DMS153 treated with DMSO at 0.1 percent for 48 hours (cell line): ENCODE measurements at regions not wholly inside any gene's neighbourhood (a gene's known extent, or its start where the extent isn't known, plus 50 kb on each side); places are given as distances from the start of the nearest gene placed in this dataset.
"Not testable (repeated sequence)": the region's sequence is repeated elsewhere in the genome, so short reads cannot be mapped to it uniquely, and the experiment has no call there.

Experiments
- DNase-seq: peaks from one replicate; lab custom pipeline; 2025; ENCODE audit not compliant: unreplicated experiment; lab: John Stamatoyannopoulos, UW

DNA sequence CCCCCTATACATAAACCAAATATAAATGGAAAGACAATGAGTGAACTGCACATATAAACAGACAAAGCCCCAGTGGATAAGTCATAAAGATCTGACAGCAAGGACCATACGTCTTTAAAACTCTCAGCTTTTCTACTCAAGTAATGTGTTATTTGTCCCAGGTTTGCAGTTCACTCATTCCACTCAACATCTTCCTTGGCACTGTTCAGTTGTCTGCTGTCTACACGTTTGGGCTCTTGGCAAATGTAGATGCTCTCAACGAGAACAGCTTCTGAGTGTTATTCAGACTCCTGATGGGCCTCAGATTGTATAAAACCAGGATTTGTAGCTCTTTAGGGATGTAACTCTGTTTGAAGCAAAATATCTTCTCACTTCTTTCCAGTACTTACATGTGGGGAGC lies 198.2 kb upstream of the SEMA6A start:
- no peak for DNase-seq

GRCh38 chr5:116772152-116772501 lies 197.5 kb upstream of the SEMA6A start:
- DNase-seq, result no peak

- no peak for DNase-seq
Observed at GRCh38 chr5:116771466-116772151, 197.0 kb upstream of the SEMA6A start.

DNA sequence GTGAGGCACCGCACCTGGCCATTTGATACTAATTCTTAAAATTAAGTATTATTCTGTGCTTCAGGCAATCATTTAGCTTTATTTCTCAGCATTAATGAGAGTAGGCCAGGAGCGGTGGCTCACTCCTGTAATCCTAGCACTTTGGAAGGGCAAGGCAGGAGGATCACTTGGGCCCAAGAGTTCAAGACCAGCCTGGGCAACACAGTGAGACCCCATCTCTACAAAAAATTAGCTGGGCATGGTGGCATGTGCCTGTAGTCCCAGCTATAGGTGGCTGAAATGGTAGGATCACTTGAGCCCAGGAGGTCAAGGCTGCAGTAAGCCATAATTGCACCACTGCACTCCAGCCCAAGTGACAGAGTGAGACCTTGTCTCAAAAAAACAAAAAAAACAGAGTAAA lies 195.3 kb upstream of the SEMA6A start:
- DNase-seq, result not testable (repeated sequence)

- DNase-seq, result no peak
Observed at GRCh38 chr5:116769470-116769869, 194.8 kb upstream of the SEMA6A start.

- no peak for DNase-seq
Observed at GRCh38 chr5:116766470-116766947, 191.9 kb upstream of the SEMA6A start.

GRCh38 chr5:116765441-116765840 lies 190.8 kb upstream of the SEMA6A start:
- DNase-seq, result no peak

DNA sequence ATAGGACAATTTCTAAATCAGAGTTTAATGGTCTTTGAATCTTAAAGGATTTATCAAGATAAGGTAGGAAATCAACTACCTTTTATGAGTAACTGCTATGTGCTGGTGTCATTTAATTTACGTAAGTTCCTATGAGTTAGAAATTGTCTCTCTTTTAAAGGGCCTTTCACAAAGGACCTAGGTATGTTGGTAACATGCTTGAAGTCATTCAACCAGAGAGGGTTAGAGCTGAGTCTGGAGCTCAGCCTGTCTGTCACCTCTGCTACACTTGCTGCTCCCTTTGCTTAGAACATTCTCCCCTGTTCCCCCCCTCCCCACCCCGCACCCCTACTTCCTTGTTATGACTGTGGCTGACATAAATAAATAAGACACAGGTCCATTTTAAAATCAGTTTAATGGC lies 190.3 kb upstream of the SEMA6A start:
- no peak for DNase-seq

DNA sequence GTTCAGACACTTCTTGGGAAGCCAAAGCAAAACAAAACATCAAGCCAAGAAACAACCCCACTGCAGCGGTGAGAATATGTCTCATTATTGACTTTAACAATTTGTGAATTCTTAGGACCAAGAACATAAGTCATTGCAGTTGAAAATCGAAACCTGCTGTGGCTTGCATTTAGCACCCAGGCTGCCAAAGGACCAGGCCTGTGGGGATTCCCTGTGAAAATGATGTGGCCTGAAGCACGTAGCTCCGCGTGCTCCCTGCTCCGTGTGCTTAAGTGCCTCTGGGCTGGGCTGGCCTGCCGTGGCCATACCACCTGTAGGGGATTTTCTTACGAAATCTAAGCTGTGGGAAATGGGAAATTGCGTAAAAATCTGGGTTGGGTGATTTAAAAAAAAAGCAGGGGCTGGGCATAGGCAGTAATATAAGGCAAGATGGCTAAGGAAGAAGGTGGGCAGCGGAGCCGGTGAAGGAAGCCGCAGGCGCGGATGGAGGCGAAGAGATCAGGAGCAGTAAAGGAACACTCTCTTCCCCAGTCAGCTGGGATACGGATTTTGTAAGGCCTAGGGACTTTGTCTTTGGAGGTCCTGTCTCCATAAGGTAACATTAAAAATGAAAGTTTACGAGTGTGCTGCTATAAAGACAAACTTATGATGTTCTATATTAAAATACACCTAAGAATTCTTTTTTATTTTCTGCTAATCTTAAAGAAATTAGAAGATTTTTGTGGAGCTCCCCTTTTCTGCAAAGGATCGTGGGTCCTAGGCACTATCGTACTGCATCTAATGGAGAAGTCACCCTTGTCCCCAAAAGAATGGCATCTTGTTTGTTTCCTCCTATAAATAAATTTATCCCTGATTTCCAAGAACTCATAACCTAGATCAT lies 189.6 kb upstream of the SEMA6A start:
- no peak for DNase-seq

DNA sequence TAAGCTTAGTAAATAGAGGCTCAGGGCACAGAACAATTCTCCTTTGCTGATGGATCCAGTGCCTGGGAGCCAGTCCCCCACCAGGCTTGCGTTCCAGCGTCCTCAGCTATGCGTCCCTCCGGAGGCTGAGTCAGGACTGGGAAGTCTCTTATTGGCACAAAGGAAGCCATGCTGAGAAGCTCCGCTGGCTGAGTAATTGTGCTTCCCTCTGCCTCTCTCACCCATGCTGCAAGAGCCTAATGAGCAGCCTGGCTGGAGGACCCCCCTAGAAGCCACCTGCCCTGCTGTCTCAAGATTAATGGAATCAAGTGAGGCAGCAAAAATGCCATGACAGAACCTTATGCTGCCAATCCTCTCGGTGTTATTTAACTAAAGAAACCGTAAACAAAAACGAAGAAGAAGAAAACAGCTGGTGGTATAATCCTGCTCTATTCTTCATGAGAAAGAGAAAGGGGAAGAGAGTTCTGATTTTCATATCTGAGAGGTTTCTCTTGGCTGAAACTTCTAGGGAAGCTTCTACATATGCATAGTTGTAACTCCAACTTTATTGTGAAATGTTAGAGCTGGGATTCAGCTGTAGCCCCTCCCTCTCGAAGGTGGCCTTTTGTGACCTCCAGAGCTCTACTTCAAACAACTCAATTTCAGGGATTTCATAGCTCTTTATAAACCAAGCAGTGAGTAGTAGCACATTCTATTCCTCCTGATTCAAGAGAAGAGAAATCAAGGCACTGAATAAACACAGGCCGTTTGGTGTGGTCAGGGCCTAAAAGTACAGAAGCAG lies 185.4 kb upstream of the SEMA6A start:
- DNase-seq, result no peak

DNA sequence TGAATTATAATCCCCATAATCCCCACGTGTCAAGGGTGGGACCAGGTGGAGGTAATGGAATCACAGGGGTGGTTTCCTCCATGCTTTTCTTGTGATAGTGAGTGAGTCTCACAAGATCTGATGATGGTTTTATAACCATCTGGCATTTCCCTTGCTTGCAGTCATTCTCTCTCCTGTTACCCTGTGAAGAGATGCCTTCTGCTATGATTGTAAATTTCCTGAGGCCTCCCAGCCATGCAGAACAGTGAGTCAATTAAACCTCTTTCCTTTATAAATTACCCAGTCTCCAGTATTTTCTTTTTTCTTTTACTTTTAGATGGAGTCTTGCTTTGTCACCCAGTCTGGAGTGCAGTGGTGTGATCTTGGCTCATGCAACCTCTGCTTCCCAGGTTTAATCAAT lies 182.7 kb upstream of the SEMA6A start:
- DNase-seq, result no peak

- no peak for DNase-seq
Observed at GRCh38 chr5:116756531-116756930, 181.9 kb upstream of the SEMA6A start.

DNA sequence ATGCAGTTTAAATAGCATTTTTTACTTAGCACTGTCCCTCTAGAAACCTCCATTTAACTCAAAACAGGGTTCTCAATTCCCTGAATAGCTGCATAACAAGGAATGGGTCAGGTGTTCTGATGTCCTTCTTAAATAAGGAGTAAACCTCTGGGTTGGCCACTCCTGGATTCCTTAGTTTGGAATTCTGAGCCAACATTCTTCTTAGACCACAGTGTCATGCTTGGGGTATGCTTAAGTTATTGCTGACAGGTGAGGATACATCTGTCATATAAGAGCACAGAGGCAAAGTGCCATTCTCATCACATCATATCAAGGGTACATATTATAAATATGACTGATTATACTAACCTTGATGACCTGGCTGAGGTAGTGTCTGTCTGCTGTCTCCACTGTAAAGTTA lies 179.9 kb upstream of the SEMA6A start:
- no peak for DNase-seq

DNA sequence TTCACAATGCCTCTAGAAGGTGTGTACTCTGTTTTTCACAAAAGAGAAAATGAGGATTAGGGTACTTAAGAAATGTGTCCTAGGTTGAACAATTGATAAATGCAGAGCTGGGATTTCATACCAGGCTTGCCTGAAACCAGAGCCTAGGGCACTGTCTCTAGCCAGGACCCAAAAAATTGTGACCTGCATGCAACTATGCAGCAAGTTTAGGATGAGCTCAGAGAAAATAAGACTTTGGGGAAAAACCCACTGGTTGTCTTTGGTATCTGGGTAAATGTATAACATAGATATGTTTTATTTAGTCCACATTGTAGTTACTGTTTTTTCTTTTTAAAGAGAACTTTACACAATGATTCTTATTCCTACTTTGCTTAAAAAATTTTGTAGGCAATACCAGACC lies 177.1 kb upstream of the SEMA6A start:
- DNase-seq, result no peak

DNA sequence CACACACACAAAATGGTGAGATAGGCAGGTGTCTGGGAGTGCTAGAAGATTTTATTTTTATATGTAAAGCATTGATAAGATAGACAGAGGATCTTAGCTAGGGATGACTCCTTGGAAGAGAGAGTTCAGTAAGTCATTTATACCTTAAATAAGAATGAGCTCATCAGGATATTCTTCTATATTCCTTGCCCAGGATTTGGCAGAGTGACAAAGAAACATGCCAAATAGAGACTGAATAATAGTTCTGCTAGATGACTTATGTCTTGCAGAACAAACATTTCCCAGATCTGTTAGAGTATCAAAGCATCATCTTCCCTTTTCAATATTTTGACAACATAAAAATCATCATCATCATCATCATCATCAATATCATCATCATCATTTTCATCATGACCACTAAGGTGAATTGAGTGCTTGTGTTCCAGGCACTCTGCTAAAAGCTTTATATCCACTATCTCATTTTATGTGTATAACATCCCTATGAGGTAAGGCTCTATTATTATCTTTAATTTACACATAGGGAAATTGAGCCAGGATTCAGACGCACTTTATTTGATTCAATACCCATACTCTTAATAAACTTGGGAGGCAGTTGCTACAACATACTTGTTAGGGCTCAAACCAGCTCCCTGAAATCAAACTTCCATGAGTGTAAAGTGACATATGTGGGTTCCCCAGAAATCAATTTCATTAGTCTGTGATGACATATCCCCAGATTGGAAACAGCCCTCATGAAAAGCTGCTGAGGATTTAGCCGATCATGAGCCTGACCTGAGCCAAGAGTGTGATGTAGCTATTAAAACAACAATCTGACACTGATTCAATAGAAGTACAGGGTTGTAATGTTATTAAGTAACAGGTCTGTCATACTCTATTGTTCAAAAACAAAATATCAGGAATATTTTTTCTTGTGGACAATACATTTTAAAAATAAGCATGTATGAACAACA lies 176.3 kb upstream of the SEMA6A start:
- DNase-seq, result no peak

GRCh38 chr5:116747881-116748280 lies 173.3 kb upstream of the SEMA6A start:
- DNase-seq, result no peak

DNA sequence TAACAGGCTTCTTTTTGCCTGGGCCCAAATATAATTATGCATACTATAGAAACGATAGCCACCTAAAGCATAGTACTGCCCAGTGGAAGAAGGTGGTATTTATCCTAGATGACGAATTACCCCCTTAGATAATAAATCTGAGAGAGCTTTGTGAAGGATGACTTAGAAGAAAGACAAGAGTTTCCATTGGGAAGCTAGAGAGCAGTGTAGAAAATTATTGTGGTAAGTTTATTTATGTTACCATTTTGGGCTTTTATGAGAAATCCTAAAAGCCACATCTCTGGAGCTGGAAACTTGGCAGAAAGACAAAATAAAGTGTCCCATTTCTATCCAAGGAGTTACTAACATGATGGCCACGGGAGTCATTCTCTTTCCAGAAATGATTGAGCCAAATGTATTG lies 172.0 kb upstream of the SEMA6A start:
- DNase-seq, result no peak

DNA sequence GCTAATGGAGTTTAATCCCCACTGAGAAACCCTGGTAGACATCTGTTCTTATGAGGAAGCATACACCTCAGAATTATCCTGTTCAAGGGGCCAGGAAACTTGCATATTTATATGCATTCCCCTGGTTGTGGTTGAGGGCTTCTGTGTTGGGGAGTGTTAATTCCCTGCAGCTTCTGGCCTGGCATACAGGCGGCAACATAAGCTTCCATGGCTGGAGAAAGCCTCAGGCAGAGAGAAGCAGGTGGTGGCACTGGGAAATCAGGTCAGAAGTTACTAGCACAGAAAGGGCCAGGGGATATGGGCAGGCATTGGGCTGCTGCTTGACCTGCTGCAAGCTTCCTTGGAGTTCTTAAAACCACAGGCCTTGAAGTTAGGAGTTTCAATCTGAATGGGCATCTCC lies 166.1 kb upstream of the SEMA6A start:
- no peak for DNase-seq

- DNase-seq, result no peak
Observed at GRCh38 chr5:116739571-116739970, 164.9 kb upstream of the SEMA6A start.

DNA sequence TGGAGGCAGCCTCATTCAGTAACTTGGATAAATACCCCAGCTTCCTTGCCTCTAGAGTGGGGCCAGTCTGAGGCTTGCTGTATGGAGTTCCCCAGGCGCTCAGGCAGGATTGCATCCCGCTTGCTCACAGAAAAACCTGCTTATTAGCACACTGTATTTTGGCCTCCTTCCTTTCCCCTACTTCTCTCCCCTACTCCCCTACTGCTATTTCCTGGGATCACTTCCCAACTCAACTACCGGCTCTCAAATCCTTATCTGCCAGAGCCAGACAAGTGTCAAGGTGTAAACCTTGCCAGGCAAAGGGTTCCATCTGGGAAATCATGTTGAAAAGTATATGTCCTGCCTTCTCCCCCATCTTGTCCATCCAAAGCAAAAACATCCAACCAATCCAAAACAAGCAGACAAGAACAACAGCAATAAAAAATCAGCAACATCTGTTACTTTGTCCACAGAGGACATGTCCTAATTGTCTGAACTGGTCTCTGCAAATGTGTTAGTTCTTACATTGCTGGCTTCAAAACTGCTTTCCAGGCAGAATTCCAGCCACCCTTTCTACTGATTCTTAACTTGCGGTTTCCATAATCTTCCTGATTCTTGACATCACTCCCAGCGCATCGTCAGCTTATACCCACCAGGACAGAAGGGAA lies 164.1 kb upstream of the SEMA6A start:
- DNase-seq, result no peak
